ENCODE measurements at regions not wholly inside any gene's neighbourhood (a gene's known extent, or its start where the extent isn't known, plus 50 kb on each side); places are given as distances from the start of the nearest gene placed in this dataset.

DNA sequence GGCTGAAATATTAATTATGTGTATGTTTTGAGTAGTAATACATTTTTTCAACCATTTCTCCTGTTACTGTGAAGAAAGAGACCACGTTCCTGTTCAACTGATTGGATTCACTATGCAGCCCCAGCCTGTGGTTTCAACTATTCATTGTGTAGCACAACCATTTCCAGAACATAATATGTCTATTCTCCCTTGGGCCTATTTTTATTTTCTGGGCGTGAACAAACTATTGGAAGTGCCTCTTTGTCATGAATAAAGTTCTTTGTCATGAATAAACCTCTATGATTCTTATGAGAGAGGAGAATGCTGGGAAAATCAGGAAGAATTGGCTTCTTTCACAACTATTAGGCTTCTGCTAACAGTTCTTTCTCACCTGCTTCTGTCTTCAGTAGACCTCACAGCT lies 152.4 kb downstream of the GNAT3 start:
- TF ChIP-seq, protein P1, sequence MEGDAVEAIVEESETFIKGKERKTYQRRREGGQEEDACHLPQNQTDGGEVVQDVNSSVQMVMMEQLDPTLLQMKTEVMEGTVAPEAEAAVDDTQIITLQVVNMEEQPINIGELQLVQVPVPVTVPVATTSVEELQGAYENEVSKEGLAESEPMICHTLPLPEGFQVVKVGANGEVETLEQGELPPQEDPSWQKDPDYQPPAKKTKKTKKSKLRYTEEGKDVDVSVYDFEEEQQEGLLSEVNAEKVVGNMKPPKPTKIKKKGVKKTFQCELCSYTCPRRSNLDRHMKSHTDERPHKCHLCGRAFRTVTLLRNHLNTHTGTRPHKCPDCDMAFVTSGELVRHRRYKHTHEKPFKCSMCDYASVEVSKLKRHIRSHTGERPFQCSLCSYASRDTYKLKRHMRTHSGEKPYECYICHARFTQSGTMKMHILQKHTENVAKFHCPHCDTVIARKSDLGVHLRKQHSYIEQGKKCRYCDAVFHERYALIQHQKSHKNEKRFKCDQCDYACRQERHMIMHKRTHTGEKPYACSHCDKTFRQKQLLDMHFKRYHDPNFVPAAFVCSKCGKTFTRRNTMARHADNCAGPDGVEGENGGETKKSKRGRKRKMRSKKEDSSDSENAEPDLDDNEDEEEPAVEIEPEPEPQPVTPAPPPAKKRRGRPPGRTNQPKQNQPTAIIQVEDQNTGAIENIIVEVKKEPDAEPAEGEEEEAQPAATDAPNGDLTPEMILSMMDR (IDR thresholded peaks at IDR 0.05; ENCODE audit: low read length), result no peak
- TF ChIP-seq EZH2phosphoT487 (IDR thresholded peaks at IDR 0.05; ENCODE audit: low read length) (no peak), EZH2 (optimal IDR thresholded peaks at IDR 0.05; ENCODE audit: low read depth, low read length) (no peak)
- Histone ChIP-seq H3K9me3 (replicated peaks; ENCODE audit: insufficient read depth, low read length) (no peaks in the 10 kb centered on the region), H3K79me2 (ENCODE audit: low read length) (no peaks in the 10 kb centered on the region), H3K4me3 (ENCODE audit: low read length) (no peak overlapping the region), H3K36me3 (replicated peaks; ENCODE audit: insufficient read depth, low read length) (no peaks in the 10 kb centered on the region), H3K27me3 (replicated peaks; ENCODE audit: insufficient read depth, low read length) (no peaks in the 10 kb centered on the region), H3K4me2 (ENCODE audit: low read depth, low read length) (no peak overlapping the region), H3K27ac (ENCODE audit: low read length) (no peak overlapping the region), H2AFZ (ENCODE audit: low read length) (no peak overlapping the region), H3K9ac (ENCODE audit: low read length) (no peak overlapping the region), H3K9me2 (replicated peaks; ENCODE audit: insufficient read depth, low read length) (no peaks in the 10 kb centered on the region), H3K4me1 (ENCODE audit: low read length) (no peaks in the 10 kb centered on the region), H4K20me1 (ENCODE audit: insufficient read depth, low read length) (no peaks in the 10 kb centered on the region), H3F3A (ENCODE audit: insufficient read depth, low read length) (no peaks in the 10 kb centered on the region)
- DNase-seq, result no peak

DNA sequence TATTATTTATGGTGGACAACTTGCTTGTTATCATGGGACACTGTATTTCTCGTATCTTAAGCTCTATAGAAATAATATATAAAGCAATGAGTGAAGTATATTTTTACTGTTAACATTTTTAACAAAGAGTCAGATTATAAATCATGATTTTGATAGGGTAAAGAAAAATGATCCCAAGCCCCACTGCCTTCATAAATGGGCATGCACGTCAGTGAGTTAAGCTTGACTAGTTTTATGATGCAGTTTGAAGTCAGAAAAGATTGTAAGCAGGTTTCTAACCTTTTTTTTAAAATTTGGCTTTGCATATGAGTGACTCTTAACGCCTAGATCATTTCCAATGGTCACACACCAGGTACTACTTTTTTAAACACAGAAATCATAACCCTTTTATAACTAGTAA lies 152.8 kb downstream of the GNAT3 start:
- Histone ChIP-seq H3K9ac (ENCODE audit: low read length) (no peak overlapping the region), H3K9me3 (replicated peaks; ENCODE audit: insufficient read depth, low read length) (no peaks in the 10 kb centered on the region), H3K27me3 (replicated peaks; ENCODE audit: insufficient read depth, low read length) (no peaks in the 10 kb centered on the region), H3K27ac (ENCODE audit: low read length) (no peak overlapping the region), H3K79me2 (ENCODE audit: low read length) (no peaks in the 10 kb centered on the region), H3F3A (ENCODE audit: insufficient read depth, low read length) (no peaks in the 10 kb centered on the region), H3K4me1 (ENCODE audit: low read length) (no peaks in the 10 kb centered on the region), H3K4me2 (ENCODE audit: low read depth, low read length) (no peak overlapping the region), H4K20me1 (ENCODE audit: insufficient read depth, low read length) (no peaks in the 10 kb centered on the region), H3K4me3 (ENCODE audit: low read length) (no peak overlapping the region), H3K9me2 (replicated peaks; ENCODE audit: insufficient read depth, low read length) (no peaks in the 10 kb centered on the region), H3K36me3 (replicated peaks; ENCODE audit: insufficient read depth, low read length) (no peaks in the 10 kb centered on the region), H2AFZ (ENCODE audit: low read length) (no peak overlapping the region)
- TF ChIP-seq EZH2phosphoT487 (IDR thresholded peaks at IDR 0.05; ENCODE audit: low read length) (no peak), EZH2 (optimal IDR thresholded peaks at IDR 0.05; ENCODE audit: low read depth, low read length) (no peak)
- TF ChIP-seq, protein P1 (IDR thresholded peaks at IDR 0.05; ENCODE audit: low read length), result no peak
- no peak for DNase-seq

DNA sequence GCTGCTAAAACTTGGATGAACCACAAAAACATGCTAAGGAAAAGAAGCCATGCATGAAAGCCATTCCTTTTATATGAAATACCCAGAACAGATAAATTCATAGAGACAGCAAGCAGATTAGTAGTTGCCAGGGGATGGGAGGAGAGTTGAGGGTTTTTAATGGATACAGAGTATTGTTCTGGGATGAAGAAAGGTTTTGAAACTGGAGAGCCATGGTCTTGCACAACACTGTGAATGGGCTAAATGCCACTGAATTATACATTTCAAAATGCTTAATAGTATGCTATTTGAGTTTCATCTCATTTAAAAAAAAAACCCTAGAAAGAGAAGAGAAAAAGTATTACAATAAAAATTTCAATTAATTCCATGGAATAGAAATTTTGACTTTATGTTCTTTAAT lies 154.3 kb downstream of the GNAT3 start:
- no peak overlapping the region for H3K4me3 ChIP-seq (ENCODE audit: low read length)
- DNase-seq, result no peak
- H3K9ac ChIP-seq (ENCODE audit: low read length), result no peak overlapping the region
- no peak overlapping the region for H3K4me2 ChIP-seq (ENCODE audit: low read depth, low read length)
- no peaks in the 10 kb centered on the region for H3K27me3 ChIP-seq (replicated peaks; ENCODE audit: insufficient read depth, low read length)
- TF ChIP-seq EZH2phosphoT487 (IDR thresholded peaks at IDR 0.05; ENCODE audit: low read length), result no peak
- no peak for TF ChIP-seq EZH2 (optimal IDR thresholded peaks at IDR 0.05; ENCODE audit: low read depth, low read length)
- TF ChIP-seq, protein P1 (IDR thresholded peaks at IDR 0.05; ENCODE audit: low read length), result no peak
- no peaks in the 10 kb centered on the region for H4K20me1 ChIP-seq (ENCODE audit: insufficient read depth, low read length)
- no peaks in the 10 kb centered on the region for H3K36me3 ChIP-seq (replicated peaks; ENCODE audit: insufficient read depth, low read length)
- H3F3A ChIP-seq (ENCODE audit: insufficient read depth, low read length), result no peaks in the 10 kb centered on the region
- no peaks in the 10 kb centered on the region for H3K4me1 ChIP-seq (ENCODE audit: low read length)
- no peak overlapping the region for H2AFZ ChIP-seq (ENCODE audit: low read length)
- H3K9me3 ChIP-seq (replicated peaks; ENCODE audit: insufficient read depth, low read length), result no peaks in the 10 kb centered on the region
- H3K27ac ChIP-seq (ENCODE audit: low read length), result no peak overlapping the region
- no peaks in the 10 kb centered on the region for H3K9me2 ChIP-seq (replicated peaks; ENCODE audit: insufficient read depth, low read length)
- no peaks in the 10 kb centered on the region for H3K79me2 ChIP-seq (ENCODE audit: low read length)

Measured in MM.1S (cell line).